B cell (primary cell): ENCODE measurements at regions not wholly inside any gene's neighbourhood (a gene's known extent, or its start where the extent isn't known, plus 50 kb on each side); places are given as distances from the start of the nearest gene placed in this dataset.

Experiments
- ATAC-seq: fragments of 200-7000 bp; cut with Tn5 transposase; one replicate; pipeline ENCODE4 v1.10.0; 2021; ENCODE audit warnings: low read depth, mild to moderate bottlenecking, moderate number of reproducible peaks, moderate library complexity
- CTCF ChIA-PET: fragments of 350-600 bp; sonication (Branson Sonifier 250); formaldehyde crosslinking; loops from one replicate; lab custom pipeline; 2021; ENCODE audit warnings: antibody characterized with exemption, inconsistent platforms; lab: Charles Lee
- POLR2A ChIA-PET: fragments of 350-600 bp; sonication (Branson Sonifier 250); formaldehyde crosslinking; loops from one replicate; lab custom pipeline; 2021; ENCODE audit warnings: antibody characterized with exemption; lab: Charles Lee
- DNase-seq: peaks from one replicate; pipeline ENCODE4 v3.0.0; 2013
- H2AFZ ChIP-seq: 2 replicates; pipeline ENCODE4 v1.6.1; 2012; ENCODE audit warnings: mild to moderate bottlenecking, low read depth, low read length; ENCODE audit not compliant: insufficient read depth, poor library complexity, severe bottlenecking
- H3K27ac ChIP-seq, 2 donors: 1 replicate in 1 of 2; 2 replicates in 1 of 2; pipeline ENCODE4 v1.5.1; 2012 to 2013; ENCODE audit warnings: low read length in 2 of 2, mild to moderate bottlenecking in 2 of 2, moderate library complexity in 1 of 2
- H3K27me3 ChIP-seq, 4 experiments: fragments of 200-600 bp in 1 of 4; sonication (generic) in 1 of 4; replicated peaks in 1 of 4; 1 replicate in 2 of 4; 2 replicates in 2 of 4; pipeline versions ENCODE4 v1.6.1 to v1.7.0; 2013 to 2016; ENCODE audit warnings: low read length in 3 of 4, mild to moderate bottlenecking in 2 of 4, mixed read lengths in 1 of 4, moderate library complexity in 1 of 4; ENCODE audit not compliant: insufficient read depth in 4 of 4, control insufficient read depth in 3 of 4; ENCODE audit errors: control extremely low read depth in 1 of 4
- H3K36me3 ChIP-seq, 2 experiments: replicated peaks in 1 of 2; 1 replicate in 1 of 2; 2 replicates in 1 of 2; pipeline versions ENCODE4 v1.6.1 to v1.7.1; 2013; ENCODE audit warnings: low read length in 1 of 2; ENCODE audit not compliant: insufficient read depth in 2 of 2, control insufficient read depth in 1 of 2; ENCODE audit errors: control extremely low read depth in 1 of 2, extremely low read depth in 1 of 2
- H3K4me1 ChIP-seq, 2 donors: fragments of 200-600 bp in 1 of 2; sonication (generic) in 1 of 2; 1 replicate in 1 of 2; 2 replicates in 1 of 2; pipeline versions ENCODE4 v1.5.1 to v1.6.1; 2013 to 2017; ENCODE audit warnings: low read length in 2 of 2; ENCODE audit not compliant: control insufficient read depth in 2 of 2, insufficient read depth in 2 of 2
- H3K4me2 ChIP-seq: replicated peaks from 2 replicates; pipeline ENCODE3; 2012; ENCODE audit warnings: mild to moderate bottlenecking, low read depth, low read length; ENCODE audit not compliant: poor library complexity, severe bottlenecking
- H3K4me3 ChIP-seq, 5 experiments: fragments of 200-600 bp in 1 of 5; sonication (generic) in 1 of 5; 1 replicate in 3 of 5; 2 replicates in 2 of 5; pipeline versions ENCODE4 v1.5.1 to v1.7.0; 2011 to 2016; ENCODE audit warnings: low read length in 4 of 5, mild to moderate bottlenecking in 4 of 5, low read depth in 2 of 5, control low read depth in 1 of 5, moderate library complexity in 1 of 5; ENCODE audit not compliant: insufficient read depth in 1 of 5; ENCODE audit errors: control extremely low read depth in 1 of 5, extremely low read depth in 1 of 5
- H3K79me2 ChIP-seq: fragments of 200-600 bp; sonication (generic); one replicate; pipeline ENCODE4 v1.6.0; 2016; ENCODE audit warnings: low read length; ENCODE audit not compliant: control insufficient read depth, insufficient read depth
- H3K9ac ChIP-seq: fragments of 200-600 bp; sonication (generic); 2 replicates; pipeline ENCODE4 v1.6.1; 2017; ENCODE audit warnings: mild to moderate bottlenecking, low read length, moderate library complexity
- H3K9me3 ChIP-seq, 3 donors: one replicate each; pipeline versions ENCODE4 v1.6.1 to v1.7.1; 2013; ENCODE audit warnings: low read length in 2 of 3; ENCODE audit not compliant: control insufficient read depth in 2 of 3, insufficient read depth in 1 of 3; ENCODE audit errors: control extremely low read depth in 1 of 3
- H4K20me1 ChIP-seq: 2 replicates; pipeline ENCODE4 v1.6.0; 2012; ENCODE audit warnings: mild to moderate bottlenecking, low read length; ENCODE audit not compliant: insufficient read depth, control insufficient read depth, poor library complexity, severe bottlenecking
- H3K27ac Mint-ChIP-seq: one replicate; pipeline ENCODE4 v1.8.0; 2021; ENCODE audit warnings: mixed read lengths
- H3K27me3 Mint-ChIP-seq: one replicate; pipeline ENCODE4 v1.8.0; 2021; ENCODE audit warnings: mixed read lengths
- H3K4me1 Mint-ChIP-seq: one replicate; pipeline ENCODE4 v1.8.0; 2021; ENCODE audit warnings: mixed read lengths
- H3K4me3 Mint-ChIP-seq: one replicate; pipeline ENCODE4 v1.8.0; 2021; ENCODE audit warnings: mixed read lengths
- H3K9me3 Mint-ChIP-seq: one replicate; pipeline ENCODE4 v1.8.0; 2022; ENCODE audit warnings: mixed read lengths; ENCODE audit not compliant: insufficient read depth
- CTCF ChIP-seq: fragments of 200-600 bp; IDR thresholded peaks from one replicate; pipeline ENCODE4 v1.8.0; 2022; ENCODE audit warnings: antibody characterized with exemption, mild to moderate bottlenecking
- EZH2 ChIP-seq: IDR thresholded peaks from 2 replicates; pipeline ENCODE4 v1.6.1; 2012; ENCODE audit warnings: borderline replicate concordance, low read depth, mild to moderate bottlenecking, moderate library complexity, low read length; ENCODE audit not compliant: insufficient read depth, poor library complexity, severe bottlenecking
- WGBS: methylation state at CpG from one replicate; pipeline ENCODE4 v1.1.5; 2013; ENCODE audit warnings: missing lambda C conversion rate; ENCODE audit not compliant: insufficient coverage; 5-methylcytosine and 5-hydroxymethylcytosine counted together
- intact Hi-C: fragments of 100-400 bp; cut with micrococcal nuclease; formaldehyde crosslinking; loops from one replicate; pipeline ENCODE4 v1.10.0; 2022

DNA sequence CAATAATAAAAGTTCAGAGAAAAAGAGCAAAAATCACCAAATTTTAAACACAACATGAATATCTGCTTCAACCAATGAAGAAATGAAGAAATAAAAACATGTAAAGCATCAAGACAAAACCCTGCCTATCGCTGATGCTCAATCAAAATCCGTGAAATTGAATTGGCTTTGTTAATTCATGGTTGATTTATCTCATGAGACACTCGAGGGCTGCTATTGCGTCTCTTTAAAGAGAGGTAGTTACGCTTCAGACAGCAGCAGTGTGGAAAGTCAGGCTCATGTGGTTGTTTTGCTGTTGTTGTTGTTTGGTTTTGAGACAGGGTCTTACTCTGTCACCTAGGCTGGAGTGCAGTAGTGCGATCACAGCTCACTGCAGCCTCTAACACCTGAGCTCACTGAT, 65.5 kb upstream of the RGS7 start:
- no peak for ATAC-seq
- intact Hi-C loops = no loop called here
- no peak overlapping the region for H3K27ac ChIP-seq
- Mint-ChIP-seq H3K27me3 (peaks cover 51% of the 10 kb centered on the region), H3K9me3 (peaks cover 4% of the 10 kb centered on the region), H3K4me1 (peaks cover 8% of the 10 kb centered on the region), H3K4me3 (no peak overlapping the region), H3K27ac (no peak overlapping the region)
- H3K4me2 ChIP-seq = no peak overlapping the region
- no peak for DNase-seq
- 84% methylated on average over 5 of the region's 6 CpGs for WGBS
- no peaks in the 10 kb centered on the region for H3K36me3 ChIP-seq
- CTCF ChIA-PET = no interaction called here
- H3K79me2 ChIP-seq = no peaks in the 10 kb centered on the region
- peaks cover 0 to 7% (median 0%) of the 10 kb centered on the region in 3 donors for H3K9me3 ChIP-seq
- no peaks in the 10 kb centered on the region for H4K20me1 ChIP-seq
- POLR2A ChIA-PET = no interaction called here
- no peak overlapping the region for H3K9ac ChIP-seq
- H3K4me1 ChIP-seq = peaks cover 6 to 9% of the 10 kb centered on the region in 2 donors
- H2AFZ ChIP-seq = no peak overlapping the region
- H3K27me3 ChIP-seq = peaks cover 0 to 15% (median 7%) of the 10 kb centered on the region in 4 experiments
- no peak overlapping the region for H3K4me3 ChIP-seq
- no peak for TF ChIP-seq EZH2
- TF ChIP-seq CTCF = no peak

- no peak for TF ChIP-seq EZH2
- TF ChIP-seq CTCF = no peak
- Mint-ChIP-seq H3K27me3 (peaks cover 35% of the 10 kb centered on the region), H3K27ac (no peak overlapping the region), H3K9me3 (peaks cover 2% of the 10 kb centered on the region), H3K4me3 (no peak overlapping the region), H3K4me1 (peaks cover 6% of the 10 kb centered on the region)
- Histone ChIP-seq H3K9ac (no peak overlapping the region), H3K4me3 (no peak overlapping the region), H3K79me2 (no peaks in the 10 kb centered on the region), H4K20me1 (no peaks in the 10 kb centered on the region), H3K4me2 (no peak overlapping the region), H3K36me3 (no peaks in the 10 kb centered on the region), H3K9me3 (peaks cover 0 to 7% (median 0%) of the 10 kb centered on the region in 3 donors), H3K27ac (no peak overlapping the region), H3K4me1 (peaks cover 6 to 9% of the 10 kb centered on the region in 2 donors), H2AFZ (no peak overlapping the region), H3K27me3 (peaks cover 0 to 15% (median 7%) of the 10 kb centered on the region in 4 experiments)
- intact Hi-C loops = no loop called here
- ChIA-PET POLR2A (no interaction called here), CTCF (no interaction called here)
- ATAC-seq (no peak), DNase-seq (no peak)
- WGBS = 92% methylated on average over 2 of the region's 3 CpGs
Observed at GRCh38 chr1:241419986-241420385, 63.0 kb upstream of the RGS7 start.
